ENCODE measurements at regions not wholly inside any gene's neighbourhood (a gene's known extent, or its start where the extent isn't known, plus 50 kb on each side); places are given as distances from the start of the nearest gene placed in this dataset.

GRCh38 chr12:91264178-91264577 is 81.6 kb upstream of the DCN start:
- no peak for TF ChIP-seq CTCF (IDR thresholded peaks at IDR 0.05; ENCODE audit: insufficient read depth, low read length)
- TF ChIP-seq POLR2AphosphoS5 (IDR thresholded peaks at IDR 0.05; ENCODE audit: low read depth): no peak
- no peak for TF ChIP-seq REST (IDR thresholded peaks at IDR 0.05; ENCODE audit: insufficient replicate concordance, low read depth)
- TF ChIP-seq GABPA (IDR thresholded peaks at IDR 0.05; ENCODE audit: low read depth): no peak
